GM19455 (cell line): ENCODE measurements at regions not wholly inside any gene's neighbourhood (a gene's known extent, or its start where the extent isn't known, plus 50 kb on each side); places are given as distances from the start of the nearest gene placed in this dataset.

ENCODE experiments used
- ATAC-seq: cut with Tn5 transposase; IDR thresholded peaks from one replicate; pipeline ENCODE4 v1.9.1; 2021; ENCODE audit not compliant: unreplicated experiment

DNA sequence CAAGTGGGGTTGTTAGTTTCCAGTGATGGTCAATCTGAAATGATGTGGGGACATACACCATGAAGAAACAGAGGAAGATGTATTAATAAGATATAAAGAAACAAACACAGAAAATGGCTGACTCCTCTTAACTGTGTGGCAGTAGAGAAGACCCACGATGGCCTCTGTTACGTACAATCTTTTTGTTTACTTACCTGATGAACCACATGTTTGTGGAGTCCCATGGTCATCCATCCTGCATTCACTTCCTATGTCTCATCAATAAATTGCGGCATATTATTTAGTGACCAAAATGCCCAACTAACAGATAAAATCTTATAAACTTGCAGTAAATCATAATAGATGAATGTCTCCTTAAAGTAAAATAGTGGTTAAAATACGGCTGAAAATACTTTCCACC lies 740.1 kb upstream of the LINC00305 start:
- ATAC-seq, result no peak

DNA sequence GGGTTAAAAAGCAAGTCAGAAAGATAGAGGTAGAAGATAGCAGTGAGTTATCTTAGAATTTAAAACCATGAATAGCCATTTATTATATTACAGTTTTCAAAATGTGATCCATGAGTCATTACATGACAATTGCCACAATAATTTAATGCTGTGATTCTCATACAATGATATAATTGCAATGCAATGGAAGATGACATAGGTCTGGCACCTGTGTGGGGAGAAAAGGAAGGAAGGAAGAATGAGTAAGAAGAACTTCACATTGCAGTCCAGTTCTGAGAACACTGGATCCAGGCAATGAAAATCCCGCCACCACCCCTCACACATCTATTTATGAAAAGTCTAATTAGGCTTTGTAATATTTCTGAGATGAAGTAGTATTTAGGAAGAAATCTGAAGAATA lies 738.1 kb upstream of the LINC00305 start:
- ATAC-seq, result no peak

DNA sequence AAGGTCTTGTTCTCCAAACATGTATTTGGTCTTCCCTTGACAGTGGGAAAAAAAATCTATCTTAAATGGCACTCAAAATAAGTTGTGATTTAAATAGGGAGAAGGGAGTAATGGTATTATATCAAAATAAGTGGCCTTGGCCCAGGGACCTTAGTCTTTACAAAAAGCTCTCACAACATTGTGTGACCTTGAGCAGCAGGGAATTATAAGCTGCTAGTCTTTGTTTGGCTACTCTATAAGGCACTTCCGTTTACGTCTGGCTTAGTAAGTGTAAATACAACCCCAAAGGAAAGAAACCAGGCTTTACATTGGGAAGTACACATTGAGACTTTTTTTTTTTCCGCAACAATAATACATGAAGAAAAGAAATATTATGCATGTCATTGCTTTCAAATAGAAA lies 734.0 kb upstream of the LINC00305 start:
- ATAC-seq, result no peak

- ATAC-seq, result no peak
Measured at GRCh38 chr18:64876833-64877232, 727.9 kb upstream of the LINC00305 start.

DNA sequence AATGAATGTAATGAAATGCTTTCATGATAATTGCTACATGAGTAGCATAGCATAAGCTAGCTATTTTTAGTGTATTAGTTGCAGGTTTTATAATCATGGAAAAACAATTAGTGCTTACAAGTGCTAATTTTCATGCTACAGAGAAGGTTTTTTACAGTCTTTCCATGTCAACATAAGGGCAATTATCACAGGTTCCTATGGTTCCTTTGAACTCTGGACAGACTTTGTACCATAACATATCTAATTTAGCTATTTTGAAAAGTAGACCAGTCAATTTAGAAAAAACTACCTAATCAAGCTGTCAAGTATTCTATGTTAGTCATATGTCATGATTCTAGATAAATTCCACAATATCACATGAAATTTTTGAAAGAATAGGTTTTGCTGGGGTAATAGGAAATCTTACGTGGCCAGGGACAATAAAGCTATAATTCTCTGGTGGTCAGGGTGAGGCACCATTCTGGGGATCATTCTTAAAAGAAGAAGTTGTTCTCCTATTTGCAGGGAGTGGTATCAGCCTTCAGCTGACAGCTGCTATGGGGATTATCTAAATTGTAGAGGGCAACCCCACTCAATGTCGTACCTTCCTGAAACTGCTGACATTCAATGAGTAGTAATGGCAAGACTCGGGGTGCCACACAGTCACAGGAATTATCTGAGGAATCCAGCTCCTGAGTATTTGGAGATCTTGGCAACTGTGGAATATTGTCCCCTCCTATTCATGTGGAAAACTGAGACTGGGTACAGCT lies 724.0 kb upstream of the LINC00305 start:
- ATAC-seq, result no peak

DNA sequence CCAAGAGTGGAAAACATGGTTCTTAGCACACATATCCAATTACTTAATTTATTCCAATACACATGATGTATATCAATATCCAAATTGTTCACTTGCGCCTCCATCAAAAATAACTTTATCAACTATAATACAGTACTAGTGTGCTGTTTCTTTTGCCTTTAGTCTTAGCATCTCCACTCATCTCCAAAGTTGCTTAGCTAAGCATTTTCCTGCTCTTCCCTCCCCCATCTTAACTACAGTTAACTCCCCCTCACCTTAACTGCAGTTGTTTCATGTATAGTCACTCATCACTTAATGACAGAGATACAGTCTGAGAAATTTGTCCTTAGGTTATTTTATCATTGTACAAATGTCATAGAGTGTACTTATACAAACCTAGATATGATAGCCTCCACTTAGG lies 705.2 kb upstream of the LINC00305 start:
- no peak for ATAC-seq

GRCh38 chr18:64852281-64852680 lies 703.4 kb upstream of the LINC00305 start:
- ATAC-seq, result no peak

DNA sequence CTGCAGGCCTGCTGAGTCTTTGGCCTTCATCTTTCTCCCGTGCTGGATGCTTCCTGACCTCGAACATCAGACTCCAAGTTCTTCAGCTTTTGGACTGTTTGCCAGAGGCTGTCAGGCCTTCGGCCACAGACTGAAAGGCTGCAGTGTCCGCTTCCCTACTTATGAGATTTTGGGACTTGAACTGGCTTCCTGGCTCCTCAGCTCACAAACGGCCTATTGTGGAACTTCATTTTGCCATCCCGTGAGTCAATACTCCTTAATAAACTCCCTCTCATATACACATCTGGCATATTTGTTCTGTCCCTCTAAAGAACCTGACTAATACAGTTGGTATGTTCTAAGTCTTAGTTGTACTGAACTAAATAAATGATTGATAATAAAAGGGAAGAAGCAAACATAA lies 702.8 kb upstream of the LINC00305 start:
- no peak for ATAC-seq

GRCh38 chr18:64850791-64851190 lies 701.9 kb upstream of the LINC00305 start:
- ATAC-seq, result no peak

DNA sequence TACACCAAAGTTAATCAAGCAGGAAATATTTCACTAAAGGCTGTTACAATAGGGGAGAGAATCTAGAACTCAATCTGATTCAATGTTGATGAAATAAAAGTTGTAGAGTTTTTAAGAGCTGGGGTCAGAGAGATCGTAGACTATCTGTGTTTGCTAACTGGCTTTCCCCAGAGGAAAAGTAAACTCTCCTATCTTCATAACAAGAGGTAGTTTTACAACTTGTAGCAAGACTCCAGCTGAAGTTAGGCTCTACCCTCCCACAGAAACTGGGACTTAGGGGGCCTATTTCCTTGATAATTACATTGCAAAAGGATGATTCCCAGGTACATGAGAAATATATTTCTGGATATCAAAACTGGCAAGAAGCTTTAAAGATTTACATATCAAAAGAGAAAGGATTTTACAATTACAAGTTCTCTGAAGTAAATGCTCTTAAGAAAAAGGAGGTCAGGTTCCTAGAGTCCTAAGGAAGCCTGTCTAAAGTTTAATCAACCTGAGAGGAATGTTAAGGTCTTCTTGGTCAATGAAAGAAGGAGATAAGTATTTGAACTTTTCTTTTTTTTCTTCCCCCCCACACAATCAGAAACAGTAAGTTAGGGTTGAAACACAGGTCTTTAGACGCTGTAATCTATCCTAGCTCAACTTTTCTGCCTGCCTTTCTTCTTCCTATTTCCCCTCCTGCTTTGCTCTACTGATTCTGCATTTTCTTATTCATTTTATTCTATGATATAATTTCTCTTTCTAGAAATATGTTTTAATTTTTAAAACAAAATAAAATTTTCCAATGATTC lies 692.2 kb upstream of the LINC00305 start:
- ATAC-seq, result no peak

- ATAC-seq, result no peak
Measured at GRCh38 chr18:64810354-64810753, 661.5 kb upstream of the LINC00305 start.

DNA sequence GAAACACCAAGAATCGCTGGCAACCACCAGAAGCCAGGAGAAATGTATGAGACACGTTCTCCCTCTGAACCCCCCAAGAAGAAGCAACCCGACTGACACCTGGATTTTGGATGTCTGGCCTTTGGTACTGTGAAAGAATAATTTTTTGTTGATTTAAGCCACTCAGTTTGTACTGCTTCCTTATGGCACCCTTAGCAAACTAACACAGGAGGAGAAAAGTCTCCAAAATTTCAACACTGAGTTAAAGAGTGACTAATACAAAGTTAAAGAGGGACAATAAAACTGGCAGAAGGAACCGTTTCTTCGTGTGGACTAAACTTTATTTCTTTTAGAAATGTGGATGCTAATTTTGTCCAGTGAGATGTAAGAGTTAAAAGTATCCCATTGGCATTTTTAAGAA lies 660.9 kb upstream of the LINC00305 start:
- ATAC-seq, result no peak

DNA sequence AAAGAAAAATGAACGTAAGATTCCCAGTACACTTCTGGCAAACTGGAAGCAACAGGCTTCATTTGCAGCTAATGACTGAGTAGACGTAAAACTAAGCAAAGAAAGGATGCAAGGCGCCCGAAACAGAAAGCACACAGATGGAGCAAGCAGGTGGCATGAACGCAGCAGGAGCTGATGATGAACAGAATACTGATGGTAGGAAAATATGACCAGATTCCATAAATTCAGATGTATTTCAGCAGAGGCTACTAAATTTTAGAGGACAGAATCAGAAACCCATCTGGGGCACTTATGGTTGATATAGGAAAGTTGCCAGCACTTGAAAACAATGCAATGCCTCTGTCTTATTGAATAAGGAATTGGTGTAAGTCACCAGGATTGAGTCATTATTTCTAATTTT lies 658.7 kb upstream of the LINC00305 start:
- ATAC-seq, result no peak

GRCh38 chr18:64806691-64807090 lies 657.8 kb upstream of the LINC00305 start:
- no peak for ATAC-seq

DNA sequence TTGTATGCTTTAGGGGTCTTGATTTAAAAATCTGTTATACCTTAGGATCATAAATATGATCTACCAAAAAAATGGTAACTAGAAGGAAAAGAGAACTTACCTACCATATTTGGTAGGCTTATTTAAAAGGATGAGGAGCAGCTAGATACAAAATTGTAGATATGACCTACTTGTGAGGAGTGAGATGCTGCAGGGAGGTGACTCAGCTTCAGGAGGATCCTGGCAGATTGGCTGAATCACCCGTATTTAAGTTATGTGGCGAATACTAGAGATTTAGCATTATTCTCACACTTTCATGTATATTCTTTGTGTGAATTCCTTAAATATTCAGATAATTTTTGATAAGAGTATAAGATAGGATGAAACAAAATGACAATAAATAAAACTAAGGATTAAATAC lies 657.3 kb upstream of the LINC00305 start:
- no peak for ATAC-seq

- ATAC-seq, result no peak
Measured at GRCh38 chr18:64803471-64803870, 654.6 kb upstream of the LINC00305 start.

DNA sequence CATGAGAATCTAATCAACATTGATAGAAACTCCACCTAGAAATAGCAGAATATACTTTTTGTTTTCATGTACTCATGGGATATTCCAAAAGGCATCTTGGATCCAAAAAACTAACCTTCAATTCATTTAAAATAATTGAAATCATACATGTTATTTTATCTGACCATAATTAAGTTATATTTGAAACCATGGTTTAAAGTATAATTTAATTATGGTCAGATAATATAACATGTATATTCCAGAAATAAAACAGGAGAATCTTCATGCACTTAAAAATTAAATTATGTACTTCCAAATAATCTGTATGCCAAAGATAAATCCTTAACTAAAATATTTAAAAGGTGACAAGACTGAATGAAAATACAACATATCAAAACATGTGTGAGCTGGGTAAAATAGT lies 651.3 kb upstream of the LINC00305 start:
- ATAC-seq, result no peak

GRCh38 chr18:64799376-64799775 lies 650.5 kb upstream of the LINC00305 start:
- no peak for ATAC-seq

DNA sequence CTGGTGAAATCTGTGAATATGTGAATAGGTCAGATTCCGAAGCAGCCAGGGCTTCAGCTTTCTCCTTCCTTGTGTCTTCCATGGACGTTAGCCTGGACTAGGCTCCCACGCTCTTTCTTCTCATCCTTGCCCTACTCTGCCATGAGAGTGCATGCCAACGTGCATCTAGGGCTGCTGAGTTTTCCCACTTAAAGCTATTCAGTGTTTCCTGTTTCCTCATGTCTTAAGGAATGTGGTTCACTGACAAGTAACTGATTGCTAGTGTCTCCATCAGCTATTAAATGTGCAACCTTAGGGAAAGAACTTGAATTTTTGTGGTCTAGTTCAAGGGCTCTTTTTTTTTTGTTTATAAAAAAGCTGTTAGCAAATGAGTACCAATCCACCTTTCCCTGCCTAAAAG lies 642.3 kb upstream of the LINC00305 start:
- no peak for ATAC-seq

GRCh38 chr18:64785686-64786085 lies 636.8 kb upstream of the LINC00305 start:
- ATAC-seq, result no peak

GRCh38 chr18:64777556-64777955 lies 628.7 kb upstream of the LINC00305 start:
- no peak for ATAC-seq

GRCh38 chr18:64765908-64766307 lies 617.0 kb upstream of the LINC00305 start:
- no peak for ATAC-seq

DNA sequence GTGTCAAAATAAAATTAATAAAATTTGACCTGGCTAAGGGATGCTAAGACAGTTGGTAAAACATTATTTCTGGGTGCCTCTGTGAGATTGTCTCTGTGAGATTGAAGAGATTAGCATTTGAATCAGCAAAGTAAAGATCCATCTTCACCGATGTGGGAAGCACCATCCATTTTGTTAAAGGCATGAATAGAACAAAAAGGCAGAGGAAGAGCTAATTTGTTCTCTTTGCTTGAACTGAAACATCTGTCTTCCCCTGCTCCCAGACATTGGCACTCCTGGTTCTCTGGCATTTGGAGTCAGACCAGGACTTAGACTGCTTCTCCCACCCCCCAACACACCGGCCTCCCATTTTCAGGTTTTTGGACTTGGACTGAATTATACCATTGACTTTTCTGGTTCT lies 603.8 kb upstream of the LINC00305 start:
- no peak for ATAC-seq
